ENCODE measurements at regions not wholly inside any gene's neighbourhood (a gene's known extent, or its start where the extent isn't known, plus 50 kb on each side); places are given as distances from the start of the nearest gene placed in this dataset.

DNA sequence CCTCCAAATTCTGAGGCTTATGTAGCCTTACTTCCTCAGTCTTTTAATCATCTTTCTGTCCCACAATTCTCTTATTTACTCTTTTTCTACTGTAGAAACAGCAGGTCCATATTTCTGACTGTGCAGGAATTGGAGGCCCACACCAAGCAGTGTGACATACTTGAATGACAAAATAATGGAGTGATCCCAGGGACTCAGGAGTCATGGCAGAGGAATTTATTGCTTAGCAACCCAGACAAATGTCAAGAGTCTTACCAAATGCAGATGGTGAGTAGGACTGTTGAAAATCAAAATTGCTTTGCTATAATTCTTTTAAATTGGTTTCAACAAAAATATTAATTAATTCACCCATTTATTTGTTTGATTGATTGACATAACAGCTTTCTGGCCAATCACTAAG is 59.9 kb downstream of the HTR1B start:
- Histone ChIP-seq H3K4me3 (ENCODE audit: insufficient read depth, low read depth, low read length) (no peak overlapping the region), H3K27me3 (ENCODE audit: control insufficient read depth, insufficient read depth, low read length) (no peaks in the 10 kb centered on the region), H3K36me3 (replicated peaks; ENCODE audit: control insufficient read depth, insufficient read depth, low read length) (no peaks in the 10 kb centered on the region)
- DNase-seq: no peak

DNA sequence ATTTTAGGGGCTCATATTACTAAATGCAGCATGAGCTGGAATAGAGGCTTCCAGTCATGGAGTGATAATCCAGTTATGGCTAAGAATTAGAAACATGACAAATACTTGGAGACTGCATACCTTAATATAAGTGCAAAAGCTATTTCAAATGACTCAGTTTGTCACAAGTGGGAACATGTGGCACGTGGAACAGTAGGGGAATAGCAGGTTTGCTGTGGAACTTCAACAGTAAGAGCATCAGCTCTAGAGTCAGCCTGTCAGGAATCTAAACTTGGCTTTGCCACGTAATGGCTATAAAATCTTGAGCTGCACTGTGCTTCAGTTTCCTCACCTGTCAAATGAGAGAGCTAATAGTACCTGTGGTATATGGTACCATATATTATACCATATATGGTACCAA is 62.1 kb downstream of the HTR1B start:
- no peak for DNase-seq
- H3K36me3 ChIP-seq (replicated peaks; ENCODE audit: control insufficient read depth, insufficient read depth, low read length): no peaks in the 10 kb centered on the region
- H3K27me3 ChIP-seq (ENCODE audit: control insufficient read depth, insufficient read depth, low read length): no peaks in the 10 kb centered on the region
- no peak overlapping the region for H3K4me3 ChIP-seq (ENCODE audit: insufficient read depth, low read depth, low read length)

DNA sequence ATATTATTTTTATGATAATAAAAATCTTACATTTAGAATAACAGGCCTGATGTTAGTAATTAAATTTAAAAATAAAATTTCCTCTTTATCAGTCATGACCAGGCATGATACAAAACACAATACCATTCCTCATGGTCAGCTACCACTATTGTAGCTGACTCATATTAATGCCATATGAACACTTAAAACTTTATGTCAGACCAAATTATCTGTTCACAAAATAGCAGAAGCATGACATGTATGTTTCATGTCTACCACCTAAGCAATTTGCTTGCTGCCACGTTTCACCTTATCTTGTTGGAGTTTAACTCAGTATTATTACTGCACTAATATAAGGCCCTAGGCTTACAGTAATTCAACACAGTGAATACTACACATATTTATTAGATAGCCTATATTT is 65.7 kb downstream of the HTR1B start:
- DNase-seq: no peak
- no peaks in the 10 kb centered on the region for H3K36me3 ChIP-seq (replicated peaks; ENCODE audit: control insufficient read depth, insufficient read depth, low read length)
- no peaks in the 10 kb centered on the region for H3K27me3 ChIP-seq (ENCODE audit: control insufficient read depth, insufficient read depth, low read length)
- no peak overlapping the region for H3K4me3 ChIP-seq (ENCODE audit: insufficient read depth, low read depth, low read length)

DNA sequence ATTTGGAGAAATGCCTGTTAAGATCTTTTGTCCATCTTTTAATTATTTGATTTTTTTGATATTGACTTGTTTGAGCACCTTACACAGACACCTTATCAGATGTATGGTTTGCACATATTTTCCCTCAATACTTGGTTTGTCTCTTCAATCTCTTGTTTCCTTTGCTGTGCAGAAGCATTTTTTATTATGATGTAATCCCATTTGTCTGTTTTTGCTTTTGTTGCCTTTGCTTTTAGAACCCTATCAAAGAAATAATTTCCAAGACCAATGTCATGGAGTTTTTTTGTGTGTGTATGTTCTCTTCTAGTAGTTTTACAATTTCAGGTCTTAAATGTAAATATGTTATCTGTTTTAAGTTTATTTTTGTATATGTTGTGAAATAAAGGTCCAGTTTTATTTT is 73.9 kb downstream of the HTR1B start:
- no peak overlapping the region for H3K4me3 ChIP-seq (ENCODE audit: insufficient read depth, low read depth, low read length)
- DNase-seq: no peak
- H3K36me3 ChIP-seq (replicated peaks; ENCODE audit: control insufficient read depth, insufficient read depth, low read length): no peaks in the 10 kb centered on the region
- H3K27me3 ChIP-seq (ENCODE audit: control insufficient read depth, insufficient read depth, low read length): no peaks in the 10 kb centered on the region

- Histone ChIP-seq H3K27me3 (ENCODE audit: control insufficient read depth, insufficient read depth, low read length) (no peaks in the 10 kb centered on the region), H3K4me3 (ENCODE audit: insufficient read depth, low read depth, low read length) (no peak overlapping the region), H3K36me3 (replicated peaks; ENCODE audit: control insufficient read depth, insufficient read depth, low read length) (no peaks in the 10 kb centered on the region)
- no peak for DNase-seq
These were observed 80.3 kb downstream of the HTR1B start for GRCh38 chr6:77383026-77383425.

GRCh38 chr6:77373955-77374354 is 89.3 kb downstream of the HTR1B start:
- Histone ChIP-seq H3K4me3 (ENCODE audit: insufficient read depth, low read depth, low read length) (no peak overlapping the region), H3K27me3 (ENCODE audit: control insufficient read depth, insufficient read depth, low read length) (no peaks in the 10 kb centered on the region), H3K36me3 (replicated peaks; ENCODE audit: control insufficient read depth, insufficient read depth, low read length) (no peaks in the 10 kb centered on the region)
- DNase-seq: no peak

DNA sequence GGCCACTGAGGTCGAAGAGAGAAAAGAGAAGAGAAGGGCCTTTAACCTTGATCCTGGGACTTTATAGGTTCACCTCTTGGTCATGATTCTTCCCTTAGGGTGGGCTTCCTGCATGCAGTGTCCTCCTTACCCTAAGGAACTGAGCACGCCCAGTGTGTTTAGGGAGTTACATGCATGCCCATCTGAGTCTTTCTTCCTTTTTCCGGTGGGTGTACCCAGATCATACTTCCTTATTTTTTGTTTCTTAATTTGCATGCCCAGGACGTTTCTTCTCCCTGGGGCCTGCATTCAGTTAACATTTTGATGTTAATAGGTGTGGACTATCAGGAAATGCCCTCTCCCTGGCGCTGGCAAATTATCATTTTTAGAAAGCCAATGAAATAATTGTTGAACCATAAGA is 91.5 kb downstream of the HTR1B start:
- Histone ChIP-seq H3K27me3 (ENCODE audit: control insufficient read depth, insufficient read depth, low read length) (no peaks in the 10 kb centered on the region), H3K36me3 (replicated peaks; ENCODE audit: control insufficient read depth, insufficient read depth, low read length) (no peaks in the 10 kb centered on the region), H3K4me3 (ENCODE audit: insufficient read depth, low read depth, low read length) (no peak overlapping the region)
- DNase-seq: no peak

DNA sequence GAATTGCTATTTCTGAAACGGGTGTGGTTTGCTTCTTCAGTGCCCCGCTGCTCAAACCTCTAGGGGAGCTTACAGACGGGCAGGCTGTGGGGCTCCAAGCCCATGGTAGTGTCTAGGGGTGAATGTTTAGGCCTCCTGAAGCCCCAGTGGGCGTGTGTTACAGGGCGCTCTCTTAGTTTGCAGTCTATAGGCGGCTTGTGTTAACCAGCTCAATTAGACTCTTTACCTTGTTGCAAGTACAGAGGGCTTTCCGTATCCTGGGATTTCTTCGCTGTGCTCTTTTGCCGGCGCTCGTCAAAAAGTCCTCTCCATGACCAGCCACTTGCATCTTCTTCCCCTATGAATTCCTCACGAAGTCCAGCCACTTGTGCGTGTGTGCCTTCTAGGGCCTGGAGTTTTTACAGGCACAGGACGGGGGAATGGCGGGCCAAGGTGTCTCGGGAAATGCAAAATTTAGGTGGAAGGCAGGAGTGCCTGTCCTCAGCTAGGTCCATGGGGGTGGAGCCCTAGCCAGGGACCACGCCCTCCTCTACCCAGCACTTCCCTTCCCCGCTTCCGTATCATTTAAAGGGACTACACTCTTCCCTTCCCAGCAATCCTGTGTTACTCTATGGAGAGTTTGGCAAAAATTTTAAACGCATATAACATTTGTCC is 94.5 kb downstream of the HTR1B start:
- DNase-seq: no peak
- H3K36me3 ChIP-seq (replicated peaks; ENCODE audit: control insufficient read depth, insufficient read depth, low read length): no peaks in the 10 kb centered on the region
- no peaks in the 10 kb centered on the region for H3K27me3 ChIP-seq (ENCODE audit: control insufficient read depth, insufficient read depth, low read length)
- H3K4me3 ChIP-seq (ENCODE audit: insufficient read depth, low read depth, low read length): peak overlapping the region; percentile 55

- H3K27me3 ChIP-seq (ENCODE audit: control insufficient read depth, insufficient read depth, low read length): no peaks in the 10 kb centered on the region
- H3K4me3 ChIP-seq (ENCODE audit: insufficient read depth, low read depth, low read length): no peak overlapping the region
- no peak for DNase-seq
- no peaks in the 10 kb centered on the region for H3K36me3 ChIP-seq (replicated peaks; ENCODE audit: control insufficient read depth, insufficient read depth, low read length)
These were observed 96.5 kb downstream of the HTR1B start for GRCh38 chr6:77366798-77367197.

DNA sequence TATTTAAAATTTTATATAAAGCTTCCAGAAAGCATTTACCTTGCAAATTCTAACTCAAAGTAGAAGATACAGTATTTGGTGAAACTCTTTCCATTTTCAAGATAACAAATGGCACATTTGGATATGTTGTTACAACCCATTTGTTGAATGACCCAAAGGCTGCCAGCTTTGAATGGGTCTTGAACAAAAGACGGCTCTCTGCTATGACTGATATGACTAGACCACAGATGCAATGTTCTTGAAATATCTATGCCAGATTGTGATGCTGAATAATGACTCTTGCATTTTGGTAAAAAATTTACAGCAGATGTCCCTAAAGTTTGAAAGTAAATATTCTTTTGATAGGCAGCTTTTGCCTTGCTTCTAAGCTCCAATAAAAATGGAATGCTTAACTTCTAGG is 99.6 kb downstream of the HTR1B start:
- no peak for DNase-seq
- no peaks in the 10 kb centered on the region for H3K36me3 ChIP-seq (replicated peaks; ENCODE audit: control insufficient read depth, insufficient read depth, low read length)
- no peak overlapping the region for H3K4me3 ChIP-seq (ENCODE audit: insufficient read depth, low read depth, low read length)
- no peaks in the 10 kb centered on the region for H3K27me3 ChIP-seq (ENCODE audit: control insufficient read depth, insufficient read depth, low read length)

GRCh38 chr6:77362055-77362454 is 101.2 kb downstream of the HTR1B start:
- no peaks in the 10 kb centered on the region for H3K36me3 ChIP-seq (replicated peaks; ENCODE audit: control insufficient read depth, insufficient read depth, low read length)
- no peak overlapping the region for H3K4me3 ChIP-seq (ENCODE audit: insufficient read depth, low read depth, low read length)
- DNase-seq: no peak
- H3K27me3 ChIP-seq (ENCODE audit: control insufficient read depth, insufficient read depth, low read length): no peaks in the 10 kb centered on the region

GRCh38 chr6:77361018-77361417 is 102.3 kb downstream of the HTR1B start:
- H3K27me3 ChIP-seq (ENCODE audit: control insufficient read depth, insufficient read depth, low read length): no peaks in the 10 kb centered on the region
- DNase-seq: no peak
- H3K36me3 ChIP-seq (replicated peaks; ENCODE audit: control insufficient read depth, insufficient read depth, low read length): no peaks in the 10 kb centered on the region
- H3K4me3 ChIP-seq (ENCODE audit: insufficient read depth, low read depth, low read length): no peak overlapping the region

GRCh38 chr6:77356821-77357220 is 106.5 kb downstream of the HTR1B start:
- H3K36me3 ChIP-seq (replicated peaks; ENCODE audit: control insufficient read depth, insufficient read depth, low read length): no peaks in the 10 kb centered on the region
- H3K27me3 ChIP-seq (ENCODE audit: control insufficient read depth, insufficient read depth, low read length): no peaks in the 10 kb centered on the region
- no peak overlapping the region for H3K4me3 ChIP-seq (ENCODE audit: insufficient read depth, low read depth, low read length)
- DNase-seq: no peak

DNA sequence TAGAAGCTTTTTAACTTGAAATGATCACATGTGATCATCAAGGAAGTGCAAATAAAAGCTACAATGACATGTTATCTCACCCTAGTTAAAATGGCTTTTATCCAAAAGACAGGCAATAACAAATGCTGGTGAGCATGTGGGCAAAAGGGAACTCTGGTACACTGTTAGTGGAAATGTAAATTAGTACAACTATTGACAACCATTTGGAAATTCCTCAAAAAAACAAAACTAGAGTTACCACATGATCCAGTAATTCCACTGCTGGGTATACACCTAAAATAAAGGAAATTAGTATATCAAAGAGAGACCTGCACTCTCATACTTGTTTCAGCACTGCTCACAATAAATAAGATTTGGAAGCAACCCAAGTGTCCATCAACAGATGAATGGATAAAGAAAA is 108.7 kb downstream of the HTR1B start:
- Histone ChIP-seq H3K27me3 (ENCODE audit: control insufficient read depth, insufficient read depth, low read length) (no peaks in the 10 kb centered on the region), H3K36me3 (replicated peaks; ENCODE audit: control insufficient read depth, insufficient read depth, low read length) (no peaks in the 10 kb centered on the region), H3K4me3 (ENCODE audit: insufficient read depth, low read depth, low read length) (no peak overlapping the region)
- DNase-seq: no peak

DNA sequence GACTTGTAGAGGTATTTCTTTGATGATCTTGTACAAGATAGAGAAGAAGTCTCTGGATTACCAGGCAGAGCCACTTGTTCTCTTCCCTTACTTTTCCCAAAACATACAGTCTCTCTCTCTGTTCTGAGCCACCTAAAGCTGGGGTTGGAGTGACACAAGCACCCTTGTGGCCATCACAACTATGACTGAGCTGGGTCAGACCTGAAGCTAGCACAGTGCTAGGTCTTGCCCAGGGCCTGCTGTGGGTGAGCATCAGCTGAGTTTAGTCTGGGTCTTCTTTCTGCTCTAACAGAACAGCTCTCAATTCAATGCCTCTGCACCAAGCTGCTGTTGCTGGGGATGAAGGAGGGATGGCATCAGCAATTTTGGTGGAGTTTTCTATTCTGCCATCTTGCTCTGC is 110.2 kb downstream of the HTR1B start:
- DNase-seq: no peak
- Histone ChIP-seq H3K36me3 (replicated peaks; ENCODE audit: control insufficient read depth, insufficient read depth, low read length) (no peaks in the 10 kb centered on the region), H3K27me3 (ENCODE audit: control insufficient read depth, insufficient read depth, low read length) (no peaks in the 10 kb centered on the region), H3K4me3 (ENCODE audit: insufficient read depth, low read depth, low read length) (no peak overlapping the region)

All from H7 (cell line).